Muscle of back (tissue), 3 donors: ENCODE measurements at regions not wholly inside any gene's neighbourhood (a gene's known extent, or its start where the extent isn't known, plus 50 kb on each side); places are given as distances from the start of the nearest gene placed in this dataset.

Experiments
- DNase-seq, 3 donors: peaks; one replicate each; pipeline versions ENCODE4 v3.0.0 to v3.0.0-alpha.2; 2013

DNA sequence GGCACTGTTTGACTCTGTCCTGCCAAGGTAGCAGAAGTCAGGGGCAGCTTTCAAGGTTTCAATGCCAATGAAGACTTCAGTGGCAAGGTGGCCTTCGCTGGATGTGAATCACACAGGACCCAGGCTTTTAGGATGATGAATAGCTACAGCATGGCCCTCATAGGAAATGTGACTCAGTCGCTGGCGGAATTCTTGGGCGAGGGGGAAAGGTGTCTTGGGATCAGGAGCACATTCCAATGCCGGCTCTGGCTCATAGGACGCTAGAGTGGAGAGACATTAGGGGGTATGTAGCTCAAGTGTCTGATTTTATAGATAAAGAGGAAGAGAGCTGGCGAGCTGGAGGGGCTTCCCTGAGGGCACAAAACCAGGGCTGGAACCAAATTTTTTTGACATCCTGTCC, 68.6 kb downstream of the SMIM21 start:
- DNase-seq = peak in 1 of 3 donors; percentile 14

DNA sequence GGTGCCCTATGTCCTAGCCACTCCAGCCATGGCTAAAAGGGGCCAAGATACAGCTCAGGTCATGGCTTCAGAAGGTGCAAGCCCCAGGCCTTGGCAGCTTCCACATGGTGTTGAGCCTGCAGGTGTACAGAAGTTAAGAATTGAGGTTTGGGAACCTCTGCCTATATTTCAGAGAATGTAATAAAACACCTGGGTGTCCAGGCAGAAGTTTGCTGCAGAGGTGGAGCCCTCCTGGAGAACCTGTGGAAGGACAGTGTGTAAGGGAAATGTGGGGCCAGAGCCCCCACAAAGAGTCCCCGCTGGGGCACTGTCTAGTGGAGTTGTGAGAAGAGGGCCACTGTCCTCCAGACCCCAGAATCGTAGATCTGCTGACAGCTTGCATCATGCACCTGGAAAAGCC, 74.1 kb downstream of the SMIM21 start:
- no peak for DNase-seq

DNA sequence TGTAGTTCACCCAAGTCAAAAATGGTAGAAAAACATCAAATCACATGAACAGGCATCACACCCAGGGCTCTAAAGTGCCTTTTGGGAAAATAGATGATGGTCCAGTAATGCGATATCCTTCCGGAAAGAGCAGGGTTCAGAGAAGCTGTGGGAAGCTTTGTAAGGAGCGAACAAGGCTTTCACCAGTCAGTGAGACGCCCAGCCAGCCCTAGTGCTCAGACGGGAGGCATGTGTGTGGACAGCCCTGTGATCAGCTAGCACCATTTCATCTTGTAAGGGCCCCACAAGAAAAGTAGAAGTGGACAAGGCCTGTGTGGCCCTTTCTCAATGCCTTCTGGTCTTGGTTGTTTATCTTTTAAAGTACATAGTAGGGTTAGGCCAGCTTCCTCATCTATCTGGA, 76.1 kb downstream of the SMIM21 start:
- DNase-seq = no peak

DNA sequence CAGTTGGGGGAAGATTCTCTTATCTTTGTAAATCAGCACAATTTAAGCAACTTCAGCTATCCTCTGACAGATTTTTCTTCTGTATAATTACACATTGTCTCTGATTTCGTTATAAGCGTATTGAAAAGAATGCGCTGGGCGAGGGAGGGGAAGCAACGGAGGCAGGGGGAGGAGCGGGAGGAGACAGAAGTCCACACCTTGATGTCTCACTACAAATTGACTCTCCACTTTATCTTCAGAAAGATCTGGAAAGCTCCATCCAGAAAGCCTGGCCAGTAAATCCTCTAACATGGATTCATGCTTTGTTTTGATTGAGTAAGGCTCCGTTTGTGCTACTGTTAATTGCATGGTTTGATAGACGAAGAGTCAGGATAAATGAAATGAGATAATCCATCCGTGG, 76.6 kb downstream of the SMIM21 start:
- no peak for DNase-seq

- no peak for DNase-seq
Measured at GRCh38 chr18:75350512-75350839, 77.0 kb downstream of the SMIM21 start.

GRCh38 chr18:75349668-75350511, 77.6 kb downstream of the SMIM21 start:
- DNase-seq = no peak

DNA sequence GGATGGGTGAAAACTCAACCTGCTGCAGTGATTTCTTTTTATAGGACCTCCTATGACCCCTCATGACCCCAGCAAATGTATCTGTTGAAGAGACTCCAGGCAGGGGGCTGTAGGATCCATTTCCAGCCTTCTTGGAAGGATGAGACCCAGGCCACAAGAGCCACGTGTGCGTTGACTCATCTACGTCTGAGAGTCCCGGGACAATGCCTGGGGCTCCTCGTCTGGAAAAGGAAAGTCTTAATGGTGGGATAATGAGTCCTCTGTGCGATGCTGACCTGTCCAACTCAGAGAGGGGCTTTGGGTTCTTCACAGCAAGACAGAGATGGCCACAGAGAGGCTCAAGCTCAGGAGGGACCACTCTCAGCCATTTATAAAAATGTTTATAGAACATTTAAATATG, 80.8 kb downstream of the SMIM21 start:
- no peak for DNase-seq

DNA sequence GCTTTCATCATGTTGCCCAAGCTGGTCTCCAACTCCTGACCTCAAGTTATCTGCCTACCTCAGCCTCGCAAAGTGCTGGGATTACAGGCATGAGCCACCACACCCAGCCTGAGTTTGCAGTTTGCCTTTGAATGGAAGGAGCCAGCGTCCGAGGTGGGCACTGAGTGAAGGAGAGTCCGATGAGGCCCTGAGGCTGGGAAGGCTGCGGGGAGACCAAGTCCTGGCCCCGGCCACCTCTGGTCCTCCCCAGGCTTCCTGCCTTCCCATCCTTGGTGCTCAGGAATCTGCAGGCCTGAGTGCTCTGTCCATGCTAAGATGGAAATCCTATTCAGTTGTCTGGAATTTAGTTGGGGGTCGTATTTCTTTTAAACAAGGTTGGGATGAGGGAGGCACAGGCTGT, 82.9 kb downstream of the SMIM21 start:
- no peak for DNase-seq

DNA sequence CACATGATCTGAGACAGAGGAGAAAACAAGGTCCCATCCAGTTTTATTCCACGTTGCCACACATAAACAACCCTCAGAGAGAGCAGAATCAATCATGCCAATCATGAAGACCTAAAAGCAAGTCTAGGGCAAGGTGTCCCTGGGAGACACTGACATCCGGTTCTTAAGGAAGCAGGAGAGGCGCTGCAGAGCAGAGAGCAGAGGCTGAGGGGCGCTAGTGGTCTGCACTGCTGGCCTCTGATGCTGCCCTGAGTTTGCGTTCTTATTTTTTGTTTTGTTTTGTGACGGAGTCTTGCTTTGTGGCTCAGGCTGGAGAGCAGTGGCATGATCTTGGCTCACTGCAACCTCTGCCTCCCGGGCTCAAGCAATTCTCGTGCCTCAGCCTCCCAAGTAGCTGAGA, 83.3 kb downstream of the SMIM21 start:
- no peak for DNase-seq

DNA sequence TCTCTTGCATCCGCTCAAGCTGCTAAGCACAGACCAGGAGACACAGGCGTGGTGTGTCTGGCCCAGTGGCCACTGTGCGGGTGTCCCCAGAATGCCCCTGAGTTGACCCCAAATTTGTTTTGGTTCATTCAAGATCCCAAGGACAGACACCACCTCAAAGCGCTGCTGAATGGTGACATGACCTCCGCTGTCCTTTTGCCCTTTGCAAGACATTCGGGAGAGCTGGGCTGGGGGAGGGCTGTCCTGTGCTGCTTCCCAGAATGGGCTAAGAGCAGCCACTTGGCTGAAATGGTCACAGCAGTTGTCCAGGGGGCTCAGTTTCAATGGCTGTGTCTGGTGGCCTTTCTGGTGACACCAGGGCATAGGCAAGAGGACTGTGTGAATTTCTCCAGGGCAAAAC, 84.1 kb downstream of the SMIM21 start:
- DNase-seq = no peak

- DNase-seq = no peak
Measured at GRCh38 chr18:75341897-75342296, 85.6 kb downstream of the SMIM21 start.

DNA sequence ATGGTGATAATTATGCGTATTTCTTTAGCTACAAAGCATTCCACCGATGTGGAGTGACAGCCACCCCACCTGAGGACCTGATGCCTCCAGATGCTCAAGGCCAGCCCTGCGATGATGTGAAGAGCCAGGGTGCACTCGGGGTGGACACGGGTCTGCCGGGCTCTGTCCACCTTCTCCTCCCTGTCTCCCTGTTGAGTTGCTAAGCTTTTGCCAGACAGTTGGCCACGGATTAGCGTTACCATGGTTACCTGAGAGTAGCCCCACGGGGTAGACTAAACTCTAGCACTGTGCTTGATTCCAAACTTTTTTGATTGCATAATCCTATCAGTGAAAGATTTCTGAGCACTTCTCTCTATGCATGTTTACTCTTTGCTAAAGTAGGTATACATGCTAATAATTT, 86.2 kb downstream of the SMIM21 start:
- DNase-seq = peak in 2 of 3 donors; percentile 22 to 46

- DNase-seq = no peak
Measured at GRCh38 chr18:75339936-75340605, 87.4 kb downstream of the SMIM21 start.
